ENCODE measurements at regions not wholly inside any gene's neighbourhood (a gene's known extent, or its start where the extent isn't known, plus 50 kb on each side); places are given as distances from the start of the nearest gene placed in this dataset.
A peak's percentile ranks its signal among the peaks of the same experiment; 100 is the strongest.

DNA sequence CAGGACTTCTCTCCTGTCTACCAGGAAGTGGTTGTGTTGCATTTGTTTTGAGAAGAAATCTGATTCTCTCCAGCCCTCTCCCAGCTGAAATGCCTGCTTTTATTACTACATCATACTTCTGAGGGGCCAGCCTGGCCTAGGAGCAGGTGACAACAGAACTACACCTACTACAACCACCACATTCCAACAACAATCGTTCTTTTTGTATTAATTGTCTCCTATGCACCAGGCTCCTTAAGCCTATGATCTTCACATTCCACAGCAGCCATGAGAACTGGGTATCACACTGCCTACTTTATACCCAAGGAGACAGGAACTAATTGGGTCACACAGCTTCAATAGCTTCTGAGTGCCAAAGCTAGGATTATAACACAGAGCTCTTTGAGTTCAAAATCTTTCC lies 167.7 kb downstream of the TDRD15 start:
- intact Hi-C loops (cut with DNase I, micrococcal nuclease) = no loop called here
- no peak overlapping the region for H3K27ac Mint-ChIP-seq
- H3K4me3 Mint-ChIP-seq = no peak overlapping the region
- no peak for ATAC-seq
- no peaks in the 10 kb centered on the region for H3K27me3 Mint-ChIP-seq
- H3K4me1 Mint-ChIP-seq = no peaks in the 10 kb centered on the region
- ChIA-PET CTCF (no interaction called here), POLR2A (no interaction called here)
- H3K9me3 Mint-ChIP-seq (ENCODE audit: low read depth) = no peaks in the 10 kb centered on the region
- no peaks in the 10 kb centered on the region for H3K36me3 Mint-ChIP-seq (ENCODE audit: low read depth)
- no peak for DNase-seq

DNA sequence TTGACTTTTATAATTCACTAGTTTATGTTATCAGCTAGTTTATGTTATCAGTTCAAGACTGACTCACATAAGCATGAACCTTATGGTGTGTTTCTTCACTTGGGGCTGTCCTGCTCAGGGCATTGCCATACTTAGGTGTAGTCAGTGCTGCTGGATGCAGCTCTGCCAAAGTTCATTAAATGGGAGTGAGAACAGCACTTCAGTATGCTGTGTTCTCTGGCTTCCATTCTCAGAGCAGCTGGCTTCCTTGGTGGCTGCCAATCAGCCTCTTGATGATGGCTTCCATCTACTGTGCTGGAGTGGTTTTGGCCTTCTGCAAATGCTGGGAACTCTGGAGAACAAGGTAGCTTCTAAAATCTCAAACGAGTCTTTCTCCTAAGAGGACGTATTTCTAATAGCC lies 170.7 kb downstream of the TDRD15 start:
- ChIA-PET CTCF (interaction anchor here (0.6 kb wide), 1 partner anchor 1847 kb away, joined by 3 read pairs; no protein-coding TSS in a partner anchor), POLR2A (no interaction called here)
- H3K27ac Mint-ChIP-seq = no peak overlapping the region
- ATAC-seq = no peak
- no peaks in the 10 kb centered on the region for H3K4me1 Mint-ChIP-seq
- H3K27me3 Mint-ChIP-seq = no peaks in the 10 kb centered on the region
- H3K36me3 Mint-ChIP-seq (ENCODE audit: low read depth) = no peaks in the 10 kb centered on the region
- no peak overlapping the region for H3K4me3 Mint-ChIP-seq
- intact Hi-C loops (cut with DNase I, micrococcal nuclease) = no loop called here
- DNase-seq = no peak
- H3K9me3 Mint-ChIP-seq (ENCODE audit: low read depth) = no peaks in the 10 kb centered on the region

DNA sequence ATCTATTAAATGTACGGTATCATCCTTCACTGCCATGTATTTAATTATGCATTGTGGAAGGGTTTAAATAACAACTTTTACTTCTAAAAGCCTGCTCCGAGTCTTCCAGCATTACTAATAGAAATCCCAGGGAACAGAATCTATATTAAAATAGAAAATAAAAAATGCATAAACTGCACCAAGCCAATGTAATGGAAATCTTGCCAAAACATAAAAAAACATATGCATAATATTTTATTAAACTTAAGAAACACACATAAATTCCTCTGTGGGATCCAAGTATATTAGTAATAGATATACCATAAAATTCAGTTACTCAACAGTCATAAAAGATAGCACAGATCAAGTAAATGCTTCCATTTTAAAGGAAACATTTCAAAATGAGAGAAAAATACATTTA lies 175.6 kb downstream of the TDRD15 start:
- POLR2A ChIA-PET = no interaction called here
- DNase-seq (no peak), ATAC-seq (no peak)
- Mint-ChIP-seq H3K9me3 (ENCODE audit: low read depth) (no peaks in the 10 kb centered on the region), H3K4me3 (no peak overlapping the region), H3K4me1 (no peaks in the 10 kb centered on the region), H3K36me3 (ENCODE audit: low read depth) (no peaks in the 10 kb centered on the region), H3K27ac (no peak overlapping the region), H3K27me3 (no peaks in the 10 kb centered on the region)
- intact Hi-C loops (cut with DNase I, micrococcal nuclease) = no loop called here
- CTCF ChIA-PET = no interaction called here

DNA sequence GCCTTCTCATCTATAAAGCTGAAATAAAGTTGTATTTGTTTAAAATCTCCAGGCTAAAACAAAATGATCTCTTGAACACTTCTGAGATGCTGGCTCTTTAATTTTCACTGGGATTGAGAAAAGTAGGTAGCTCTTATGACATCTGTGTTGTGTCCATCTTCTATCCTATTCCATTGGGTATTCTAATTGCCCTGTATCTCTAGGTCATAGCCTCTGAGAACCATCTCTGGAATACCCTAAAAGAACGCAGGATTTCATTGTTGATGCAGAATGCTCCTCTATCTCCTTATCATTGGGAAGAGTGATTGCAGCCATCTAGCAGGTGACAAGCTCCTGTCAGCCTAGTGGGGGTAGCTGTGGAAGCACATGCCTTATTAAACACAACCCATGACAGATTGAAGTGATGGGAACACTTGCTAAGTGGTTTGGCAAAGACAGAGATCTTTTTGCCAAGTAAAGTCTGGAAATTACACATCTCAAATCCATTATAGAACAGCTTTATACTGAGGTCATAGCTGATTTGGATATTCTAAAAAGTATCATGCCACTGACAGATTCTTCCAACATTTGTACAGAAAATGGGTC lies 178.2 kb downstream of the TDRD15 start:
- intact Hi-C loops (cut with DNase I, micrococcal nuclease) = no loop called here
- Mint-ChIP-seq H3K27me3 (no peaks in the 10 kb centered on the region), H3K4me3 (no peak overlapping the region), H3K36me3 (ENCODE audit: low read depth) (no peaks in the 10 kb centered on the region), H3K9me3 (ENCODE audit: low read depth) (no peaks in the 10 kb centered on the region), H3K27ac (no peak overlapping the region), H3K4me1 (no peaks in the 10 kb centered on the region)
- ChIA-PET POLR2A (no interaction called here), CTCF (no interaction called here)
- ATAC-seq = no peak
- DNase-seq = no peak

DNA sequence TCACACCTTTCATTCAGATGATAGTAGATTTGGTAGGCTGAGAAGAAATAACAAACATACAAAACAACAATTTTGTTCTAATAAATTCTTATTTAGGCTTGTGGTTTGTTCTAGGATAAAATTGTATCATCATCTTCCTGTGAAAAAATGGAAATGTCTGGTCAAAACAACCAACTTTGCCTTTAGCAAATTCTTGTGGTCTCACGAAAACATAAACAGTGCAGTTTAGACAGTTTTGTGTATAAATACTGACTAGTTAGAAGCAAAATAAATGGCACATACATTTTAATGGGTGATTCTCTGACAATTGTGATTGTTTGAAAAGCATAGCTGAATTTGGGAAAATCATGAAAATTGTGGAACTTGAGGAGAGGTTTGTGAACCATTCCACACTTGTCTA lies 180.1 kb downstream of the TDRD15 start:
- Mint-ChIP-seq H3K27me3 (no peaks in the 10 kb centered on the region), H3K9me3 (ENCODE audit: low read depth) (no peaks in the 10 kb centered on the region), H3K4me3 (no peak overlapping the region), H3K27ac (no peak overlapping the region), H3K36me3 (ENCODE audit: low read depth) (no peaks in the 10 kb centered on the region), H3K4me1 (no peaks in the 10 kb centered on the region)
- ChIA-PET CTCF (no interaction called here), POLR2A (no interaction called here)
- DNase-seq (no peak), ATAC-seq (no peak)
- intact Hi-C loops (cut with DNase I, micrococcal nuclease) = no loop called here

DNA sequence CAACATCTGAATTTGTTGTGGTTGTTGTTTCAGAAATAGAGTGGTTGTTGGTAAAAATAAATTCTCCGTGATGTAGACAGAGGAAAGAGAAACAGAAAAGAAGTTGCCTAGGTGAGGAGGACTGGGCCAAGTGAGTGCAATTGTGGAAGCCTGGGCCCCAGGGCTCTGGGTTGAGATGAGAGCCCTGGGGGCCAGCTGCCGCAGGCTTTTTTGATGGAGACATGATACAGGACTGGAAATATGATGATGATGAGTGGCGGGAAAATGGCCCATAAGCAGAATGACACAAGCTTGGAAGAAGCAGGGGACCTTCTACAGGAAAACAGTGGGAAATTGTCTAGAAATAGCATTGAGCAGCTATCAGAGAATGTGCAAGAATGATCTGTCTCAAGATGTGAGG lies 181.8 kb downstream of the TDRD15 start:
- Mint-ChIP-seq H3K27me3 (no peaks in the 10 kb centered on the region), H3K27ac (no peak overlapping the region), H3K4me1 (no peaks in the 10 kb centered on the region), H3K9me3 (ENCODE audit: low read depth) (no peaks in the 10 kb centered on the region), H3K36me3 (ENCODE audit: low read depth) (no peaks in the 10 kb centered on the region), H3K4me3 (no peak overlapping the region)
- intact Hi-C loops (cut with DNase I, micrococcal nuclease) = no loop called here
- POLR2A ChIA-PET = no interaction called here
- CTCF ChIA-PET = no interaction called here
- no peak for DNase-seq
- ATAC-seq = no peak

DNA sequence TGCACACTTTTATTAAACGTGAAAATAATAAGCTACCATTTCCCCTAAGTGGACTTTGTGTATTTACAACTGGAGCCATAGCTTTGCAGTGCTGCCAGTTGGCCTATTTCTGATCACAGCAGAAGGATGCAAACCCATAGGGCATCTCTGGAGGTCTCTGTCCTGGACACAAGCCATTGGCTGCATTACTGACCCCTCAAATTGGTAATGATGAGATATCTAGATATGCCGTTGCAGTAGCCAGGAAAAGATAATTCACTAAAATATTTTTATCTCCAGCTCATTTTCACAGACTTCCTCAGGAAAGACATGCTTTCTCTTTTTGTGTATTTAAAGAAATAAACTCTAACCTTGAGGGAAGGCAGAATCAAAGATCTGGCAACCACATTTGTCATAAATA lies 182.5 kb downstream of the TDRD15 start:
- DNase-seq (no peak), ATAC-seq (no peak)
- Mint-ChIP-seq H3K27ac (no peak overlapping the region), H3K4me1 (no peaks in the 10 kb centered on the region), H3K36me3 (ENCODE audit: low read depth) (no peaks in the 10 kb centered on the region), H3K27me3 (no peaks in the 10 kb centered on the region), H3K4me3 (no peak overlapping the region), H3K9me3 (ENCODE audit: low read depth) (no peaks in the 10 kb centered on the region)
- ChIA-PET CTCF (no interaction called here), POLR2A (no interaction called here)
- intact Hi-C loops (cut with DNase I, micrococcal nuclease) = no loop called here

DNA sequence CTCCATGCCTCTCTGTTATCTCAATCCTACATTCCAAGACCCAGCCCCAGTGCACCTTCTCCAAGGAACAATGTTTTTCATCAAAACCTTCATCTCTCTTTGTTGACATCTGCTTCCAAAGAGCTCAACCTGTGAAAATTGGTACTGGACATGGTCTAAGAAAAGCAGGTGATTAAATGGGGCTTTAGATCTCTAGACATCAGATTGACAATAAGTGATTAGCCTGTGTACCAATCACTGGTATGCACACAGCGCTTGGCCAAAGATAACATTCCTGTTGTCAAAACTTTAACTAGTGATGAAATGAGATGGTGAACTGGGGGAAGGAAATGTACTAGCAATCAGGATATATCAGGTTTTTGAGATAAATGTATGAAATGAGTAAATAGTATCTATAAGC lies 183.3 kb downstream of the TDRD15 start:
- Mint-ChIP-seq H3K9me3 (ENCODE audit: low read depth) (no peaks in the 10 kb centered on the region), H3K36me3 (ENCODE audit: low read depth) (no peaks in the 10 kb centered on the region), H3K4me1 (no peaks in the 10 kb centered on the region), H3K4me3 (no peak overlapping the region), H3K27ac (no peak overlapping the region), H3K27me3 (no peaks in the 10 kb centered on the region)
- POLR2A ChIA-PET = interaction anchor here (0.7 kb wide), 1 partner anchor 264 kb away, joined by 5 read pairs; no protein-coding TSS in a partner anchor
- DNase-seq = no peak
- intact Hi-C loops (cut with DNase I, micrococcal nuclease) = no loop called here
- ATAC-seq = no peak
- CTCF ChIA-PET = no interaction called here

DNA sequence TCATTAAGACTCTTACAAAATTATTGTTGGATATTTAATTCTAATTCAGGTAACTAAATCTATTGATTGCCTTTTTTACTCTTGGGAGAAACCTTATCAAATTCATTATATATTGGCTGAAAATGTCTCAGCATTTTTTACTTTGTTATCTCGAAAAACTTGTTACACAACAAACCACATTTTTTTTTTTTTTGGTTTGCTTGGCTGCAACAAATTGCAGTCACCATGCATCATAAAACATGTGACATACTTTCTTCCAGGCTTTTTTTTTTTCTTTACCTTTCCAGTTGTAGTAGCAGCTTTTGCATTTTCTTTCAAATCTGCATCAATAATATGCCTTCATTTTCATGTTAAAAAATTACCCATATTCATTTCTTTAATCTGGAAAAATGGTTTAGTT lies 186.7 kb downstream of the TDRD15 start:
- Mint-ChIP-seq H3K4me1 (no peaks in the 10 kb centered on the region), H3K27ac (no peak overlapping the region), H3K9me3 (ENCODE audit: low read depth) (peaks cover 1% of the 10 kb centered on the region), H3K36me3 (ENCODE audit: low read depth) (no peaks in the 10 kb centered on the region), H3K27me3 (no peaks in the 10 kb centered on the region), H3K4me3 (no peak overlapping the region)
- CTCF ChIA-PET = no interaction called here
- ATAC-seq (no peak), DNase-seq (no peak)
- intact Hi-C loops (cut with DNase I, micrococcal nuclease) = no loop called here
- POLR2A ChIA-PET = no interaction called here

DNA sequence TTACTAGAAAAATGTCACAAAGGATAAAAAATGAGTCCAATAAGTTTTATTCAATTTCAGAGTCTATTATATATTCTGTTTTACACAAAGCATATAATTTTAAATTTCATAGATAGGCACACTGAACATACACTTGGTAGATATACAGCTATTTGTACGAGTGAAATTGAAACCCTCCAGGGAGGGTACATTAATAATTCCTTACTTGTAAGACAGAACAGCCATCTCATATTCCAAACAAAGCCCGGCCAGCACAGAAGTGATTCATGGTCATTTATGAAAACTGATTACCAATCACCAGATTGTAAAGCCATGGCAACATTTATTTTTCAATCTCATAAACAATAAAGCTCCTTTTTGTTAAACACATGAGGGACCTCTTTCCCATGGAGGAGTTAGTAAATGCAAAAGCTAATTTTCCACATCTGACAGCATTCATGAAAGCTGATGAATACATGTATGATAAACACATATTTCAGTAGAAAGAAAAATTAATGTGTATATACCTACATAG lies 190.6 kb downstream of the TDRD15 start:
- ChIA-PET POLR2A (no interaction called here), CTCF (interaction anchor here (0.9 to 1.1 kb wide), 2 partner anchors 262 to 271 kb away, joined by 3 read pairs; partner anchors contain the start of gene APOB)

DNA sequence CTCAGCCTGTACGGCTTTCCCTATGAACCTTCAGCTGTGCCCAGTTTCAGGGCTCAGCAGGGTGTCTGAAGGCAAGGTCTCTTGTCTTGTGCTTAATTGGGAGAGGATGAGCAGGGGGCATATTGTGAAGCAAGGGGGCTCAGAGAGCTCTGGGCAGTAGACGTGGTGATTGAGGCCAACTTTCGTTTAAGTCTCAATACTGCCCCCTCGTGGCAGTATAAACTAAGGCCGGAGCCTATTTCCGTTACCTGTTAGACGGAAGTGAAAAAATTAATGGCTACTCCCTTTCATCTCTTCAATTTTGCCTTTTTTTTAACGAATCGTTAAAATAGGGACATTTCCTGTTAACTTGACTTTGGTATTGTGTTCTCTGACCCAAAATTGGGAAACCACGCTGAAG lies 193.4 kb downstream of the TDRD15 start:
- no peaks in the 10 kb centered on the region for H3K36me3 Mint-ChIP-seq (ENCODE audit: low read depth)
- CTCF ChIA-PET = interaction anchor here (0.6 to 2.2 kb wide), 6 partner anchors 11 to 1412 kb away, joined by 3 to 22 read pairs (median 4); partner anchors contain the start of gene APOB

More for the DNA sequence above, 190.6 kb downstream of the TDRD15 start:
- Mint-ChIP-seq H3K27ac (no peak overlapping the region), H3K36me3 (ENCODE audit: low read depth) (no peaks in the 10 kb centered on the region), H3K4me1 (no peaks in the 10 kb centered on the region), H3K4me3 (no peak overlapping the region), H3K27me3 (no peaks in the 10 kb centered on the region), H3K9me3 (ENCODE audit: low read depth) (peaks cover 1% of the 10 kb centered on the region)
- ATAC-seq (no peak), DNase-seq (no peak)
- intact Hi-C loops (cut with DNase I, micrococcal nuclease) = no loop called here

DNA sequence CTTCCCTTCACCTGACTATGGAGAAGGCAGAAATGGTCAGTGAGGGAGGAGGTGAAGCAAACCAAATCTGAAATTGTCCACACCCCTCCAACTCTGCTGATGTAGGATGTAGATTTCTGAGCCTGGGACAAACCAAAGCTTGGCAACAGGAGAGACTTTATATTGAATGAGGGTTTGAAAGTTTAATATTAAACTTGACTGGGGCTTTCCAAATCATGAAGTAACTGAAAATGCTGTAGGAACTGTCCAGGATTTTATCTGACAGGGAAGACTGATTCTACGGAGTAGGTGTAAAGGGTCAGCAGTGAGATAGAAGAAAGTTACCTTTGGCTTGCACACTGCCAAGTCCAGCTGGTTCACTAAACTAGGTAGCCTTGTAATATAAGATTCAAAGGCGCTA lies 194.5 kb downstream of the TDRD15 start:
- intact Hi-C loops (cut with DNase I, micrococcal nuclease) = loop anchor here in 1 of 2 experiments (5.0 kb wide), 1 partner anchor 656 kb away; no protein-coding TSS in a partner anchor
- no peaks in the 10 kb centered on the region for H3K4me1 Mint-ChIP-seq
- DNase-seq (no peak), ATAC-seq (no peak)
- no peaks in the 10 kb centered on the region for H3K9me3 Mint-ChIP-seq (ENCODE audit: low read depth)
- no peaks in the 10 kb centered on the region for H3K27me3 Mint-ChIP-seq
- H3K36me3 Mint-ChIP-seq (ENCODE audit: low read depth) = no peaks in the 10 kb centered on the region
- CTCF ChIA-PET = interaction anchor here (0.7 to 2.2 kb wide), 2 partner anchors 94 to 276 kb away, joined by 4 to 22 read pairs; partner anchors contain the start of gene APOB
- no peak overlapping the region for H3K4me3 Mint-ChIP-seq
- H3K27ac Mint-ChIP-seq = no peak overlapping the region
- POLR2A ChIA-PET = no interaction called here

More for the DNA sequence above, 193.4 kb downstream of the TDRD15 start:
- H3K4me3 Mint-ChIP-seq = no peak overlapping the region
- no peak overlapping the region for H3K27ac Mint-ChIP-seq
- H3K9me3 Mint-ChIP-seq (ENCODE audit: low read depth) = peaks cover 1% of the 10 kb centered on the region
- intact Hi-C loops (cut with DNase I, micrococcal nuclease) = loop anchor here (1.0 to 5.0 kb wide), 2 partner anchors 274 to 655 kb away; no protein-coding TSS in a partner anchor
- POLR2A ChIA-PET = no interaction called here
- DNase-seq (peak; percentile 55), ATAC-seq (no peak)
- no peaks in the 10 kb centered on the region for H3K4me1 Mint-ChIP-seq
- H3K27me3 Mint-ChIP-seq = no peaks in the 10 kb centered on the region

Data from activated CD4-positive, alpha-beta T cell treated with anti-CD3 and anti-CD28 coated beads for 36 hours (primary cell).